ENCODE measurements at regions not wholly inside any gene's neighbourhood (a gene's known extent, or its start where the extent isn't known, plus 50 kb on each side); places are given as distances from the start of the nearest gene placed in this dataset.

DNA sequence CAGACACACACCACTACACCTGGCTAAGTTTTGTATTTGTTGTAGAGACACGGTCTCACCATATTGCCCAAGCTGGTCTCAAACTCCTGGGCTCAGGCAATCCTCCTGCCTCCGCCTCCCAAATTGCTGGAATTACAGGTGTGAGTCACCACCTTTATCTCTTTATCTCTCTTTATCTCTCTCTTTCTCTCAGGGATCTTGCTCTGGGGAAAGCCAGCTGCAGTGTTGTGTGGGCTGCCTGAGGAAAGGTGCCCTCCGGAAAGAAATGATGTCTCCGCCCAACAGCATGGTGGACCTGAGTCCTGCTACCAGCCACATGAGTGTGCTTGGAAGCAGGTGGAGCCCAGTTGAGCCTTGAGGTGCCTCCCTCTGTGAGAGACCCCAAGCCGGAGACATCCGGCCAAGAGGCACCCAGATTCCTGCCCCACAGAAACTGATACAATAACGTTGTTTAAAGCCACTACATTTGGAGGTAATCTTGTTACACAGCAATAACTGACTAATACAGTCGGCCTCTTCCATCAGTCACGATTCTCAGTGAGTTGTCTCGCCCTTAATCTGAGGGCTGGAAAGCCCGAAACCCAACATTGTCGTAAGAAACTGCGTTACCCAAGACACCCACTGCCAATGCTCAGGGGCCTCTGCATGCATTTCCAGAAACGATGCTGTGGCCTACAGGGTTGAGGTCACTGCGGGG is 68.0 kb upstream of the RPH3AL start:
- TF ChIP-seq, protein P1, sequence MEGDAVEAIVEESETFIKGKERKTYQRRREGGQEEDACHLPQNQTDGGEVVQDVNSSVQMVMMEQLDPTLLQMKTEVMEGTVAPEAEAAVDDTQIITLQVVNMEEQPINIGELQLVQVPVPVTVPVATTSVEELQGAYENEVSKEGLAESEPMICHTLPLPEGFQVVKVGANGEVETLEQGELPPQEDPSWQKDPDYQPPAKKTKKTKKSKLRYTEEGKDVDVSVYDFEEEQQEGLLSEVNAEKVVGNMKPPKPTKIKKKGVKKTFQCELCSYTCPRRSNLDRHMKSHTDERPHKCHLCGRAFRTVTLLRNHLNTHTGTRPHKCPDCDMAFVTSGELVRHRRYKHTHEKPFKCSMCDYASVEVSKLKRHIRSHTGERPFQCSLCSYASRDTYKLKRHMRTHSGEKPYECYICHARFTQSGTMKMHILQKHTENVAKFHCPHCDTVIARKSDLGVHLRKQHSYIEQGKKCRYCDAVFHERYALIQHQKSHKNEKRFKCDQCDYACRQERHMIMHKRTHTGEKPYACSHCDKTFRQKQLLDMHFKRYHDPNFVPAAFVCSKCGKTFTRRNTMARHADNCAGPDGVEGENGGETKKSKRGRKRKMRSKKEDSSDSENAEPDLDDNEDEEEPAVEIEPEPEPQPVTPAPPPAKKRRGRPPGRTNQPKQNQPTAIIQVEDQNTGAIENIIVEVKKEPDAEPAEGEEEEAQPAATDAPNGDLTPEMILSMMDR (conservative IDR thresholded peaks at IDR 0.05), result no peak
- no peak overlapping the region for H3K27ac ChIP-seq

DNA sequence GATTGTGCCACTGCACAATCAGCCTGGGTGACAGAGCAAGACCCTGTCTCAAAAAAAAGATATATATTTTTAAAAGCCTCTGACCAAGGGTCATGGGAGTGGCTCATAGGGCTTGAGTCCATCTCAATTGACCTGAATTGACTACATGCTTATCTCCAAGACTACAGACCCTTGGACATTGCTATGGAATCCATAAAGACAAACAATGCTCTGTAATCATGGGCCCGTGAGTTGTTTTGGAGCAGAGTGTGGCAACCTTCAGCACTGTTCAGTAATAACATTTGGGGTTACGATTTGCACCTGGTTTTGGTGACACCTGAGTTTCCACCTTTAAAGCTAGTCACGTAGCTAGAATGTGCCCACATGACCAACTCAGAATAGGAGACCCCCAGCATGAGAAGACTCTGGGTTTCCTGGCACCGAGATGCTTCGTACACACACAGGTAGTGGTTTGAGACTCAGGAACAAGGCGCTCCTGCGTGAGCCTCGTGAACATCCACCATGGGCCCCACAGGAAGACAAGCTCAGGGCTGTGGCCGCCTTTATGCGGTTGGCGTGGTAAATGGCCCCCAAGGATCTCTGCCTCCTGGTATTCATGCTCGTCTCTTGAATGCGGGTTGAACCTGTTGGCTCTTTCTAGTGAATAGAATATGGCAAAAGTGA is 66.6 kb upstream of the RPH3AL start:
- H3K27ac ChIP-seq, result no peak overlapping the region
- TF ChIP-seq, protein P1 (conservative IDR thresholded peaks at IDR 0.05), result no peak

DNA sequence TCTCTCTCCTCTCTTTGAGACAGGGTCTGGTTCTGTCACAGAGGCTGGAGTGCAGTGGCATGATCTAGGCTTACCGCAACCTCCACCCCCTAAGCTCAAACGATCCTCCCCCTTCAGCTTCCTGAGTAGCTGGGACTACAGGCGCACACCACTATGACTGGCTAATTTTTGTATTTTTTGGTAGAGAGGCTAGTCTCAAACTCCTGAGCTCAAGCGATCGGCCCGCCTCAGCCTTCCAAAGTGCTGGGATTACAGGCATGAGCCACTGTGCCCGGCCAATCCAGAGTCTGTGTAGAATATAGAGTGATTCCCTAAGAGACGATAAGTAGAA is 65.8 kb upstream of the RPH3AL start:
- TF ChIP-seq, protein P1 (conservative IDR thresholded peaks at IDR 0.05), result no peak
- H3K27ac ChIP-seq, result no peak overlapping the region

DNA sequence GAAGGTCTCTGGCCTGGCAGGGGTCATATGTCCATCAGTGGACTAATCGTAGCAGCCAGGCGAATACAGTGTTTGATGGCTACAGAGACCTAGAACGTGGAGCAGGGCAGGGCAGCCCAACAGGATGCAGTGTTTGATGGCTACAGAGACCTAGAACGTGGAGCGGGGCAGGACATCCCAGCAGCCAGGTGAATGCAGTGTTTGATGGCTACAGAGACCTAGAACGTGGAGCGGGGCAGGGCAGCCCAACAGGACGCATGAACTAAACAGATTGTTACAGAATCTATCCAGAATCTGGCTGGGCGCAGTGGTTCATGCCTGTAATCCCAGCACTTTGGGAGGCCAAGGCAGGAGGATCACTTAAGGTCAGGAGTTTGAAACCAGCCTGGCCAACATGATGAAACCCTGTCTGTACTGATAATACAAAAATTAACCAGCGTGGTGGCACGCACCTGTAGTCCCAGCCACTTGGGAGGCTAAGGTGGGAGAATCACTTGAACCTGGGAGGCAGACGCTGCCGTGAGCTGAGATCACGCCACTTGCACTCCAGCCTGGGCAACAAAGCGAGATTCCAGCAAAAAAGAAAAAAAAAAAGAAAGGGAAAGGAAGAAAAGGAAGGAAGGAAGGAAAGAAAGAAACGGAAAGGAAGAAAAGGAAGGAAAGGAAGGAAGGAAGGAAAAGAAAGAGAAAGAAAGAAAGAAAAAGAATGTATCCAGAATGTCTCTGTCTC is 65.2 kb upstream of the RPH3AL start:
- TF ChIP-seq, protein P1 (conservative IDR thresholded peaks at IDR 0.05), result no peak
- no peak overlapping the region for H3K27ac ChIP-seq

DNA sequence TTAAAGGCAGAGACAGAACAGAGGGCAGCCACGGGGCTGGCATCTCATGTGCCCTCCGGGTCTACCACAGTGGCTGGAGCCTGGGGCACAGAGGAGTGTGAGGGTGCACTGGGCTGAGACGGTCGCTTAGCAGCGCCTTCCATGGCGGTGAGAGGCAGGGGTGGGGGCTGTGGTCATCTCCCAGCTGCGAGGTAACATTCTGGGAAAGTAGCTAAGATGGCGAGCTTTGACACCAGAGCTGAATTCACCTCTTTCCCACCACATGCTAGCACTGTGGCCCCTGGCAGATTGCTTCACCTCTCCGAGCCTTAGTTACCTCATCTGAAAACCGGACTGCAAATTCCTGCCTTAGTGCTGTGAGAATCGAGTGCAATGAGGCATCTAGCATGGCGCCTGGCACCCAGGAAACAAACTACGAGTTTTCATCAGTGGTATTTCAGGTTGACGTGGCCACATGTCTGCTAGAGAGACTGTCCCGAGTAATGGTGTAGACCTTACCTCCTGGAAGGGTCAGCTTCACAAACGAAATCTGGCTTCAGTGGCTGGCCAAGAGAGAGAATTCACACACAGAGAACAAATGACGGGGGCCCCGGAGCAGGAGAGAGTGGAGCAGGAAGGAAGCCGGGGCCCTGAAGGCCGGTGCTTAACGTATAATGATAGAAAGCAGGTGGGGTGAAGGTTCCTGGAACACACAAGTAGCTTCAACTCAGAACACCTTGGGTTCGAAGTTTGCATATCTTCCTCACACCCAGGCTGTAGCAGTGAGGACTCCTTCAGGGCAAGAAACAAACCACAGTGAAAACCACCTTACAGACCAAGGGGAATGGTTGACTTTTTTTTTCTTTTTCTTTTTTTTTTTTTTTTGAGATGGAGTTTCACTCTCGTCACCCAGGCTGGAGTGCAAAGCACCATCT is 63.9 kb upstream of the RPH3AL start:
- TF ChIP-seq, protein P1 (conservative IDR thresholded peaks at IDR 0.05), result no peak
- no peak overlapping the region for H3K27ac ChIP-seq

DNA sequence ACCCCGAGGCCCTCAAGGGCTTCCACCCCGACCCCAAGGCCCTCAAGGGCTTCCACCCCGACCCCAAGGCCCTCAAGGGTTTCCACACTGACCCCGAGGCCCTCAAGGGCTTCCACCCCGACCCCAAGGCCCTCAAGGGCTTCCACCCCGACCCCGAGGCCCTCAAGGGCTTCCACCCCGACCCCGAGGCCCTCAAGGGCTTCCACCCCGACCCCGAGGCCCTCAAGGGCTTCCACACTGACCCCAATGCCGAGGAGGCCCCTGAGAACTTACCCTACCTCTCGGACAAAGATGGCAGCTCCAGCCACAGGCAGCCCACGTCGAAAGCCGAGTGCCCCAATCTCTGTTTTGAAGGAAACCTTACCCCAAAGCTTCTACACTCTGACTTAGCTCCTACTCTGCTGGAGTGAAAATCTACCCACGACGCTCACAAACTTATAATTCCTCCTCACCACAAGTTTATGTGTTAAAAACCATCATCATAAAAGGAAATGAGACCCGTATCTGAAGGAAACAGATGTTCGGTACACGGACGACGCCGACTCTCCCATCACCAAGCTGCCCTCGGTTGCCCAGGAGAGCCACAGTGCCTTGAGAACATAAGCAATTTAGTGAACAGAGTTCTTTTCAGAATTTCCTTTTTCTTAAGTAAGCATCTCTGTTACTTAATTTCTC is 61.2 kb upstream of the RPH3AL start:
- TF ChIP-seq, protein P1 (conservative IDR thresholded peaks at IDR 0.05), result no peak
- H3K27ac ChIP-seq, result no peak overlapping the region
